ENCODE measurements at regions not wholly inside any gene's neighbourhood (a gene's known extent, or its start where the extent isn't known, plus 50 kb on each side); places are given as distances from the start of the nearest gene placed in this dataset.

DNA sequence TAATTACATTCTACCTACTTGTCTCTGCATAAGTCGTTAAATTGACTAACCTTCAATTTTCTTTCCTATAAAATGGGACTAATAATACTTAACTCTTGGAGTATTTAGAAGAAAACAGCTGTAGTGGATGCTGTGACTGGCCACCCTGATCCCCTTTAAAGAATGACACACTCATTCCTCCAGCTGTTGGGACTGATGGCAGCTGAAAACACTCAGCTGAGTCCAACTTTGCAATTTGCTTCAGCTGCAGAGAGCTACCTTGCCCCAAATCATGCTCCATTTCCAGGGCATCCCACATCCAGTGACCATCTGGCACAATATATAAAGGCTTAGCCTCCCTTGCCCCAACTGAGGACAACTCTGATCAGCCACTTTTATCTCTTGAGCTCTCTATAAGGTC lies 89.1 kb downstream of the MID1IP1 start:
- no peak for DNase-seq

DNA sequence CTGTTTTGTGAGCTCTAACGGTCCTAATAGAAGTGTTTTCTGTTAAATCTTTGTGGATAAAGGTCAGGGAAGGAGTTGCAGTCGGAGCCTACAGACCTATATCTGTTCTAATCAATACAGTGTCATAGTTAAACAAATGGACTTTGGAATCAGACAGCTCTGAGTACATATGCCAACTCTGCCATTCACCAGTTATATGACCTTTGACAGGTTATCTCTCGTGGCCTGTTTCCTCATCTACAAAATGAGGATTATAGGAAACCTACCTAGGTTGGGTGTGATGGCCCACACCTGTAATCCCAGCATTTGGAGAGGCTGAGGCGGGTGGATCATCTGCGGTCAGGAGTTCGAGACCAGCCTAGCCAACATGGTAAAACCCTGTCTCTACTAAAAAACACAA lies 89.7 kb downstream of the MID1IP1 start:
- no peak for DNase-seq

DNA sequence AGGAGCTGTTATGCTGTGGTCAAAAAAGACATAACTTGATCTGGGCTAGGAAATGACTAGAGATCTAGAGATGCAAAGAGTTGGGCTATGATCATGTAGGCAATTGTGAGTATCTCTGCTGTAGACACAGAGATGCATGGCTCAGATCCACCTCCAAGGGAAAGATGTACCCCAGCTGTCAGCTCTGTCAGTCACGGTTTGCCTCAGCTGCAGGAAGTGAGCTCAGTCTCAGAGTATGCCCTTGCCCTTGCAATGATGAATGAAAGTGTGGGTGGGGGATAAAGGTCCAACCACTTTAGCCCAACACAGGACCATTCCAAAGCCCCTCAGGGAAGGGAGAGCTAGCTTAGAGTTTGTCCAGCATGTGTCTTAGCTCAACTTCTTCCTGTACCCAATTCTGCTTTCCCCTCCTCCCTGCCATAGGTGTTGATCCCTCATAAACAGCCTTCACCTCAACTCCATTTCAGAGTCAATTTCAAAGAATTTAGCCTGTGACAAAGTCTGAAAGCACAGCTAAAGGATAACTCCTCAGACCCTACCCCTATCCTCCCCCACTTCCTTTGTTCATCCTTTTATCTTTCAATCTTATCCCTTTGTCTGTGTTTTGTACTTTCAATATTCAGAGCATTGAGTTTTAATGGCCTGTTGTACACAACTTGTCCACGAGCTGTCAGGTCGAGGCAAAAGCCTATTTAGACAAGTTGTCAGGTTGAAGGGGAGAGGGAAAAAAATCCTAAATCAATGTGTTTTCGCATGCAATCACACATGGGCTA lies 90.6 kb downstream of the MID1IP1 start:
- no peak for DNase-seq

DNA sequence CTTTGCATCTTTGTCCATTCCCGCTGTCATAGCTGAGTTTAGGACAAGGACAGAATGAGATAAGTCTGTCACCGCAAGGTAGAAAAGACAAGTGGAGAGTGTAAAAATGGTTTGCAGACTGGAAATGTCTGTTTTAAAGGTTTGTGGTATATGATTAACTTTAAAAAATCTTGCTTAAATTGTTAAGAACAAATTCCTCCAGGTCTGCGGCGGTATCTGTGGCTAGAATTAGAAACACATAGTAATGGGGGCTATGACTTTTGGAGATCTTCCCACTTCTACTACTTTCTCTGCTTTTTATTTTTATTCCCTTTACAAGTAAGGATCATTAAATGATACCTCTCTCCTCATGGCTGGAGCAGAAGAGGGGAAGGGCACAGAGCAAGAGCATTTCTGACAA lies 92.2 kb downstream of the MID1IP1 start:
- no peak for DNase-seq

DNA sequence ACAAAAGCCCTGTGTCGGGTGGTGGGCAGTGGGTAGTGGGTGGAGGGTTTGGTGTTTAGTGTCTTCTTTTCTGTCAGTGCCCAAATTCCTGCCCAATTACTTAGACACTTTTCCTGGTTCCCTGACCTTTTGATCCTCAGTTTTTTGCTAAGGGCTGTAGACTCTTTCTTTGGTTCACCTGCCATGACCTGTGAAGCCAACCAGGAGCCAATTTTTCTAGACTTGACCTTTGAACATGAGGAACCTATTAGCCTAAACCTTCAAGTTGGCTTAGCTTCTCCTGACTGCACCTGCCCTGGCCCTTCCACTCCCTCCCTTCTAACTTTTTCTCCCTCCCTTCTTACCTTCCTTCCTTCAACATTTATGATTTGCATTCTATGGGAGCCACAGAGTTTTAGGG lies 94.5 kb downstream of the MID1IP1 start:
- no peak for DNase-seq

DNA sequence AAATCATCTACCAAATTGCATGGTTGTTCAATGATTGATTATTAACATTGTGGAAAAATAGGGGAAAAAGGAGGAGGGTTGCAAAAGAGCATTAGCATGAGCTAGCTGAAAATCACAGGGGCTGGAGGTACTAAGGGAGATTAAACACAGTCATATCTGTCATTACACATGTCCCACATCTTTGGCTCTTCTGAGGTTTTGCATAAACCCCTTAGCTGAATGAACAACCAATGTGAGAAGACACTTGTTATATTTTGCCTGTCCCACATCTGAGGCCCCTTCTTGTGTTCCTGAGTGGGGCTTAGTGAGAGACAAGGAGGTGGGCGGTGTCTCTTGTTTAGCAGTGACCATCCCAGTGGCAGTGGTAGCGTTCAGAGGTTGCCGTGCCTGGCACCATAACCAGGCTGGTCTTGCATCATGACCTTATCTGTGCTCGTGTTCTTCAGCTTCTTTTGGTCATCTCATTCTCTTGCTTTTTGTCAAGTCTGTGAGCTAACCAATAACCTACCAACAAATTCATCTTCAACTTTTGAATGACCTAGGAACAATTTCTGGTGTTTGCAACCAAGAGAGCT lies 95.6 kb downstream of the MID1IP1 start:
- DNase-seq = no peak

DNA sequence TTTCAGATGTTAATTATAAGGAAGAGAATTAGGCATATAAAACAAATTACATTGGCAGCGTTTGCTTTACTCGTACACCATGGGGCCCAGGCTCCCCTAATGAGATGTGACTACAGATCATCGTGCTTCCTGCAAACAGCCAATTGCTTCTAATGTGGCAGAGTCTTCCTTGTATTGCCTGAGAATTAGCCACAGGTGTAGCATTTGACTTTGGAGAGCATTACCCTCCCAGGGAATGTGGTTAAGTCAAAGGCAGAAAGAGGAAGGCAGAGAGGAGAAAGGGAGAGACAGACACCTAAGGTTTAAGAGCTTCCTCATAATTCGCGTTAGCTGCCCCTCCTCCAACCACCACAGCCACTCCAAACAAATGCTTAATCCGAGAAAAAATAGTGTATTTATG lies 97.0 kb downstream of the MID1IP1 start:
- DNase-seq = no peak

DNA sequence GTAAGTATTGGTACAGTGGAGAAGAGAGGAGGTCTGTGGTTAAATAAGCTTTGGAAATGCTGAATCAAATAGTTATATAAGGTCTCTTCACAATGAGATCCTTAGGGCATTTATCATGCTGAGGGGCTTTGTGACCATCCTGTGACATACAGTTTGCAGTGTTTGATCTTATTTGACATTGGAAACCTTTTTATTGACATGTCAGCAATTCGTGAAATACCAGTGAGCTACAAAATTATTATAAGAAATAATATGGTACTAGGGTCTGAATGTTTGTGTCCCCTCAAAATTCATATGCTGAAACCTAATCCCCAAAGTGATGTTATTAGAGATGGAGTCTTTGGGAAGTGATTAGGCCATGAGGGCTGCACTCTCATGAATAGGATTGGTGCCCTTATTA lies 98.4 kb downstream of the MID1IP1 start:
- no peak for DNase-seq

DNA sequence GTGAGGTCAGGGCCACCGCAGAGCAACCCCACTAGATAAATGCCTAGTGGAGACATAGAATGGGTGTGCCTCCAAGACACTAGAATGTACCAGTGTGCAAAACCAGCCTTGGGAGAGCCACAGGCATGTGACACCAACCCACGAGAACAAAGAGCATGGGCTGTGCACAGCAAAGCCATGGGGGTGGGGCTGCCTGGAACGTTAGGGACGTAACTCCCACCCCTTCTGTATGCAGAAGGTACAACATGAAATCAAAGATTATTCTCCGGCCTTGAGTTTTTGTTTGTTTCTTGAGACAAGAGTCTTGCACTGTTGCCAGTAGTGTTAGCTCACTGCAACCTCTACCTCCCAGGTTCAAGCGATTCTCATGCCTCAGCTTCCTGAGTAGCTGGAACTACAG lies 99.5 kb downstream of the MID1IP1 start:
- DNase-seq = no peak

DNA sequence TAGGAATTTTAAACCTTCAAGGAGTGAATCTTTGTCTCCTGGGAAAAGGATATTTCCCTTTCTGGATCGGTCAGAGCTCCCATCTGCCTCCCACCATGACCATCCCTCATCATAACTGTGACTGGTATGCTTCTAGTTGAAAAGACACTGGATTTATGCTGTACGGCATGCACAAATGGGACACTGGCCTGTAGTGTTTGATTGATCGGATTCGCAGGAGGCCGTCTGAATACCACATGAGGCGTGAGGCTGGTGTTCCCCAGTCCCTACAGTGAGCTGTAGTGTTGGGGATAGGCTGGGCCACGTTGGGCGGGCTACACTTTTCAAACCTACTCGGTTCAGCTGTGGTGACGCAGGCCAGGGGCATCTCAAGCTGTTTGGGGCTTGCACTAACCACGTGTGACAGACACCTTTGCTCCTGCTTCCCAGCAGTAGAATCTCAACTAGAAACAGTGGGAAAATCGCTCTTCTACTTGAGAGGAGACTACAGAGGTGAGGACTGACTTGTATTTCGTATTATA lies 101.8 kb downstream of the MID1IP1 start:
- DNase-seq = no peak

DNA sequence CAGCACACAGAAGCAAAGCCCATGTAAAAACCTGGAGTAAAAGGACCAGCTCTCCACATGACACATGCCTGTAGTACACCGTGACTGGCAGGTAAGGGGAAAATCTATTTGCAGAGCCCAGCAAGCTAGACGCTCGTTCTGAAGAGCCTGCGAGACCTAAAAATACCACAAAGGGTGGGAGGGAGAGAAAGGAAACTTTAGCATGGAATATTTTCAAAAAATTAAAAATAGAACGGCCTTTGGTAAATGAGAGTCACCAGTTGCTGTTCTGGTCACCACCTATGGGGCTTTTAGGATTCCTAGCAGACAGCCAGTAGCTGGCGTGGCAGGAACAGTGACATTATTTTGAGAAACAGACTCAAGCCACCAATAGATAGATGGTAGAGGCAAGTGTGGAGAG lies 115.5 kb downstream of the MID1IP1 start:
- DNase-seq = no peak

DNA sequence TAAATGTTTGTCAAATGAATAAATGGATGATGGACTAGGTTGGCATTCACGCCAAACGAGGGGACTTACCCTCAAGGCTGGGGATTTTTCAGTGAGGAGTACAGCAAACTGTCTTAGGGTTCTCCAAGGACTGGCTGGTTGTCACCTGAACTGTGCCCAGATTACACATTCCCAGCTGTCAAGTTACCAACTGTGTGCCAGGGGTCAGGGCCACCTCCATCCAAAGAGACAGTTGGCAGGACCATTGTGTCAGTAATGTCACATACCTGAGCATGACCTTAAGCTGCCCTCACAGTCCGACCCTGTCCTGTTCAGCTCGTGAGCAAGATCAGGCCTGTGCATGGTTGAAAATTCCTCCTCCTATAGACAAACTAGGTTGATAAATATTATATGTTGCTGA lies 116.7 kb downstream of the MID1IP1 start:
- DNase-seq = no peak

DNA sequence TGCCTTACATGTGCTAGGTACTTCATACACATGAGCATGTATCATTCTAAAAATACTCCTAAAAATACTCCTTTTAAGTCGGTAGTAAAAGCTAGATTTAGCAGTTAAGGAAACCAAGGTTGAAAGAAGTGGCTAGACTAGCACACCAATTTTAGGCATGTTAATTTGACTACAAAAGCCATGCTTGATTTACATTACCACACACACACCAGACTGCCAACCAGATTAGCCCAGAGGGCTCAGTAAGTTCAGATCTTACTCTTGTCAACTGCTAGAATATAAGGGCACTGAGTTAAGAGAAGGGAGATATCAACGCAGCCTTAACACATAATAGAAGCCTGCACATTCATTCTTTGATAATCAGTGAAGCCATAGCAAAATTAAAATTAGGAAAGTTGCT lies 117.9 kb downstream of the MID1IP1 start:
- DNase-seq = no peak

DNA sequence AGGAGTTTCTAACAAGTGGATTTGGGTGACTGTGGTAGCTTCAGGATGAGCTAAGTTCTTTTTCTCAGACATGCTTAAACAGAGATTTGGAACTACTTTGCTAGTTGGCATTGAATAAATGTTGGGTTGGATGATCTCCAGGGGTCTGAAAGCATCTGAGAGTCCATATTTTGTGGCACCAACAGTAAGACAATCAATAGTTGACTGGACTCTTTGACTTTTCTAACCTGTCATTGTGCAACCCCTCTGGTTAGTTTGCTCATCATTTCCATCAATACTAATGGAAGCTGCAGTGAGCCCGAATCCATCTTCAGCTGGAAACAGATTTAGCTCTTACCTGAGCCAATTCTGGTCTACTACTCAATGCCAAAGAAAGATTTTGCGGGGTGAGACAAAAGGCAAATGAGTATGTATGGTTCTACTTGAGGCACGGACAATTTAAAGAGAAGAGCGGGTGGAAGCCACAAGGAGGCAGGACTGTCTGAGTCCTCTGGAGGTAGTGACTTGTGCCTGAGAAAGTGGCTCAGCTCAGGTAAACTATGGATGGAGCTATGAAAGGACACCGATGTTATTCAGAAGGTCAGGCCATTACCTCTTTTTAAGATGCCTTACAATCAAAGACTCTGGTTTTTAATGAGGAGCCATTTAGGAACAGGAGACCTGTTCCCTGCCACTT lies 118.7 kb downstream of the MID1IP1 start:
- DNase-seq = no peak

DNA sequence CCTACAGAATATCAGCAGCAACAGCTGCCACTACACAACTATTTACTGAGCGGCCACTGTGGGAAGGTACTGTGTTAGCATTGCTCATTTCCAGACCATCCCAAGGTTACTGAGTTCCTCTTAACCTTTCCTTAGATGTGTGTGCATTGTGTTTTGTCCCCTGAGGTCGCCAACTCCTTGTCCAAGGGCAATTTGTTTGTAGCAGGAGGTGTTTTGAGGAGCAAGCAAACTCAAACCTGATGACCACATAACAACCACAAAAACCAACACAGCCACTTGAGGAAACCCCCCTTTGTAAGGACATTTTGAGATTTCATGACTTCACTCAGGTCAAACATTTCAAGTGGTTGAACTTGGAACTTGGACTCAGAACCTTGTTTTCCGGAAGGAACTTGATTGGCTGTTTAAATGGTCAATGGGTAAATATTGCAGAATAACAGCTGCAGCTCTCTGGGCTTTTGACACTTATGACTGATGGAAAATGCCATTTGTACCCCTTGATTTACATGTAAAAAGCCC lies 122.3 kb downstream of the MID1IP1 start:
- no peak for DNase-seq

DNA sequence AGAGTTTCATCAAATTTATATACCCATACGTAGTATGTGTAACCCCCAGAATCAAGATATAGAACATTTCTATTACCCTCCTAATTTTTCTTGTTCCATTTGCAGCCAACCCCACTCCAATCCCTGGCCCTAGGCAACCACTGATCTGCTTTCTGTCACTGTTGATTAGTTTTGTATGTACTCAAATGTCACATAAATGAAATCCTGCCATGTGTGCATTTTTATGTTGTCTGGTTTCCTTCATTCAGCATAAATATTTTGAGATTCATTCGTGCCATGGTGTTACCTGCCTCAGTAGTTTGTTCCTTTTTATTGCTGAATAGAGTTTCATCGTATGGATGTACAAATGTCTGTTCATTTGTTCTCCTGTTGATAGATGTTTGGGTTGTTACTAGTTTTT lies 126.3 kb downstream of the MID1IP1 start:
- DNase-seq = no peak

DNA sequence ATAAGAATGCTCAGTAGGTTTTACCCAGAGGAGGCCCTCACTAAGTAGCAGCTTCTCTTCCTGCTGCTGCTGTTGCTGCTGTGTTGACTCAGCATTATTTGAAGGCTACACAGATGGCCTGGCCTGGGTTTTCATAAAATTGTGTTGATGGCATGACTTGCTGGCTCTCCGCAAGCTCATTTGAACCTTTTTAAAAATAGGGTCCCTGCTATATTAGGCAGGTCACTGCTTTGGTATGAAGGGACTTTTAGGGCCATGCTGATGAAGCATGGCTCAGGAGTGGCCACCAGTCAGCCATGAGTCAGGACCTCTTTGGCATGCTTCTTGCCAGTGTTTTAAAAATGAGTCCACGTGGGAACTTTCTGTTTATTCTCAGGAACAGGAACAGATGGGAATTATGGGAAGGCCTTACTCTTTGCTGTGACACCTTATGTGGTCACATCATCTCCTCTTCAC lies 128.7 kb downstream of the MID1IP1 start:
- no peak for DNase-seq

DNA sequence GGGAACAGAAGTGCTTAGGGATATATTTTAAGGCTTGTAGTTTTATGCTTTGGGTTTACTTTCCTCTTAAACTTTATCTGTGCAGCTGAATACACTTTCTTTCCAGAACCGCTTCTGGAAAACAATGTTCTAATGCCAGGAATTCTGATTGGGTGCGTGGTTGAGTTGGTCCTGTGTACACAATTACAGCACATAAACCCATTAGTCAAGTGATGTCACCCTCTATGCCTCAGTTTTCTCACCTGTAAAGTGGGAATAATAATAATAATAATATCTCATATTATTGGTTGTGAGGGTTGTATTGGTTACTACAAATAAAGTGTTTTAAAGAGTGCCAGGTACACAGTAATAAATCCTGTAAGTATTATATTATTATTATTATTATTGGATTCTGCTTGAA lies 129.2 kb downstream of the MID1IP1 start:
- DNase-seq = no peak

DNA sequence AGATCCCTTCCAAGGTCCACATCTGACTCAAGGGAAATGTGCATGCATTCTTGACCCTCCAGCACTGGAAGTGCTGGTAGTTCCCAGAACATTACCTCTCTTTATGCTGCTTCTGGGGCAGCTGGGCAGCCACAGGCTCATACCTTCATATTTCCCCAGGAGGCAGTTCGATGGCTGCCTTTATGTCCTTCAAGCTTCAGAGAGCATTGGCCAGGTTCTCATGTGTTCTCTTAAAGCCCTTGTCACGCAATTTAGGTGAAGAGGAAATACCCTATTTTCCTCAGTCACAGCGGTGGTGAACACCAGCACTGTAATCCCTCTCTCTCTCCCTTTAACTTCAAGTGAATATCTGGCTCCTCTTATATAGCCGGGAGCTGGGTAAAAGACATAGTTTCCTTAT lies 134.3 kb downstream of the MID1IP1 start:
- DNase-seq = no peak

DNA sequence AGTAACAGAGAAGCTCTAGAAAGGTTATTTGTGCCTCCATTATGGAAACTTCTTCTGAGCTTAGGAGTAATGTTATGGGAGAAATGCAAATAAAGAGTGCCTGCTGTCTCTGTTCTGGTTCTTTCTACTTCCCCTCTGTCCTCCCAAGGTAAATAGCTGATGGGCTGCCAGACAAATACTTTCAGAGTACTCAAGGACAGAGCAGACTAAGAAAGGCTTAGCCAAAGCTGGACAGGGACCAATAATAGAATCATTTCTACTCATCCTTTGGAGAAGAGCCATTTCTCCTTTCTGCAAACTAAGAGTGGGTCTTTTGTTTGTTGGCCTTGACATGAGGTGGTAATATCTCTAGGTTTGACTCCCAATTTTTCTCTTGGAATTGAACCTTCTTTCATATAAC lies 136.1 kb downstream of the MID1IP1 start:
- no peak for DNase-seq

DNA sequence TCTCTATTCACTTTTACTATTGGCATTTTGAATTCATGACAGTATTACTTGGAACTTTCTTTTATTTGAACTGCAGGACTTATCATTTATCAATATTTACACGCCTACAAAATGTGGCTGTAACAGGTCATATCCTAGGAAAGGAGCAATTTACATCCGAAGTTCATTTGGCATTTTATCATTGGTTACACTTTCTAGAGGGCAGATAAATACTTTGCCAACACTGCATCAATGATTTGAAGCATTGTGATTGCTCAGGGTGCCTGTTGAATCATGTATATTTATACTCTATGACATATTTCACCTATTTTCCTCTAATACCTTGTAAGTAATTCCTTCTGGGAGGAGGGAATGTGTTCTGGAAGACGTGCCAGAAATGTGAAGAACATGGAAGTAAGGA lies 136.7 kb downstream of the MID1IP1 start:
- no peak for DNase-seq

DNA sequence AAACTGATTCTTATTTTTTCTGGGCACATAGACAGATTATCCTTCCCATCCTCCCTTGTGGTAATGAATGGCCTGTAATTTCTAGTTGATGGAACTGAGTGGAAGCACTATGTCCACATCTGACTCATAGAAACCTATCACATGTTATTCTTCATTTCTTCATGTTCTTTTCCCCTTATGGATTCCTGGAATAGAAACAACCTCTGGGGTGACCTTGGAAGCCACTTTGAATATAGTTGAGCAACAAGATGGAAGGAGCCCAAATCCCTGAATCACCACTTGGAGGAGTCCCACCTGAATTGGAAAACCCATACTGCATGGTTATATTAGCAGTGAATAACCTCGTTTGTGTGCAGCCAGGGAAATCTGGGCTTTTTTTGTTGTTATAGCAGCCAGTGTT lies 137.8 kb downstream of the MID1IP1 start:
- no peak for DNase-seq

DNA sequence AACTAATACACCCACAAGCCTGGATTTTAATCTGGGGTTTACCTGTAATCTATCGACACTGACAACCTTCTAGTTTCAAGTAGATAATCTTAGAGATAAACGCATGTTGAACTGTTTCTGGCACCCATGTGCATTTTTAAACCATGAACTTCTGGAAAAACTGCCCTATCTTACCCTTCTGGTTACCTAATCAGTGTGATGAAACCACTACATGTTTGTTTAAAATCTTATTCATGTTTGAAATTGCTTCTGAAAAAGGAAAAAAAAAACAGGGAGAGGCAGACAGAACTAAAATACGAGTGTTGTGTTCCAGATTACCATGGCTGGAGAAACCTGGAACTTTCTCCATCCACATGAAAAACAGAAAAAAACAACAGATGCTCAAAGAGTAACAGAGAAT lies 139.3 kb downstream of the MID1IP1 start:
- DNase-seq = no peak

DNA sequence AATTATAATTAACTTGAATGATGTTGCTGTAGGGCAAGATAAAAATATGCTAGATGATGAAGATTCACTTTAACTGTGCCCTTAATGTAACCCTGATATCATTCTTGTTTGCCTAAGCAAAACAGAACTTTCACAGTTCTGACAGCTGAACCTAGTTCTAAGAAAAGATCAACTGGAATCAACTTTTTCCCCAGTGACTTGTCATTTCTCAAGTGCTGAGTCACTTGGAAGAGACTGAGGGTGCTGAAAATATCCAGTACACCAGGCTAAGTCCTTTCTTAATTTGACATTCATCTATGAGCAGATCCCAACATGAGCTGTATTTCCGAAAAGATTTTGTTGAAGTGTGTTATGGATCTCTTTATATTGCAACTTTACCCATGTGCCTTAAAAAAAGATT lies 140.4 kb downstream of the MID1IP1 start:
- no peak for DNase-seq

All from effector CD8-positive, alpha-beta T cell (primary cell).